Stimulated activated naive CD4-positive, alpha-beta T cell (primary cell): ENCODE measurements at regions not wholly inside any gene's neighbourhood (a gene's known extent, or its start where the extent isn't known, plus 50 kb on each side); places are given as distances from the start of the nearest gene placed in this dataset.
"Not testable (repeated sequence)": the region's sequence is repeated elsewhere in the genome, so short reads cannot be mapped to it uniquely, and the experiment has no call there.

Experiments used
- DNase-seq, 6 experiments: peaks; one replicate each; lab custom pipeline; 2025; lab: John Stamatoyannopoulos, UW

DNA sequence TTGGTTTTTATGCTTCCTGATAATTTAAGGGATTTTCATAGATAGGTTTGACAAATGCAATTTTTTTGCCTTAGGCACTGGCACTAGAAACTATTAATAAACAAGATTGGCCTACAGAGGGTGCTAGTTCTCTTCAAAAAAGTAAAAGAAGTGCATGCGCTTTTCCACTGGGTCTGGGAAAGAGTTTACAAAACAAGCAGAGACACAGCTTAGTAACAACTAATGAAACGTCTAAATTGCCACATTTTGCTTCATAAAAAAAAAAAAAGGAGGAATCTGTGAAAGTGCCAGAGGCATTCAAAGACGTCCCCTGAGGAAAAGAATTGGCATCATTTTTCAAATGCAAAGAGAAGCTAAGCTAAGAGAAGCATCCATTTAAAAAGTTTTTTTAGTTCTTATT is 58.3 kb upstream of the EEA1 start:
- DNase-seq = peak in 3 of 6 experiments; percentile 33 to 64 (median 57)

DNA sequence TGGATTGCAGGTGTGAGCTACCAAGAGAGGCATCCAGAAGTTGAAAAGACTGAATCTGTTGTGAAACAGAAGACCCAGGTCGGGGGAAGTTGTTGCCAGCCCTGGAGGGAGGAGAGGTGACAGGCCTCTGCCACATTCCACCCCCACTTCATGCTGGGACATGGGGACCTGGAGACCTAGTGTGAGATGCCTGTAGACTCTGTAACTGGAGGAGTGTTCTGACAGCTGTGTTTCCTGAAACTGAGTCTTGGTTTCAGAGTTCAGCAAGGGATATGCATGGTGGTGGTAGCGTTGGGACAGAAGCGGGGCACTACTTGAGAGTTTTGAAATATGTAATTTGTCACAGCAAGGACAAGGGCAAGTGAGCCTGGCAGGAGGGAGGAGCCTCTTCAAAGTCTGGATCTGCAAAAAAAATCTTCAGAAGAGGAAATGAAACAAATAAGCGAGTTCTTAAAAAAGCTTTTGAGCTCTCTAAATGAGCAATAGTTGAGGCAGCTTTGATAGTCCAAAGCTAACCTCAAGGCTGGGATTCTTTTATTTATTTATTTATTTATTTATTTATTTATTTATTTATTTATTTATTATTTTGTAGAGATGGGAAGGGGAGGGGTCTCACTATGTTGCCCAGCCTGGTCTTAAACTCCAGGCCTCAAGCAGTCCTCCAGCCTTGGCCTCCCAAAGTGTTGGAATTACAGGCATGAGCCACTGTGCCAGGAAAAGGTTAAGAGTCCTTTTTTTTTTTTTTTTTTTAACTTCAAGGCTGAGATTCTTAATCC is 58.9 kb upstream of the EEA1 start:
- DNase-seq = peak in 2 of 6 experiments; percentile 23 to 38

DNA sequence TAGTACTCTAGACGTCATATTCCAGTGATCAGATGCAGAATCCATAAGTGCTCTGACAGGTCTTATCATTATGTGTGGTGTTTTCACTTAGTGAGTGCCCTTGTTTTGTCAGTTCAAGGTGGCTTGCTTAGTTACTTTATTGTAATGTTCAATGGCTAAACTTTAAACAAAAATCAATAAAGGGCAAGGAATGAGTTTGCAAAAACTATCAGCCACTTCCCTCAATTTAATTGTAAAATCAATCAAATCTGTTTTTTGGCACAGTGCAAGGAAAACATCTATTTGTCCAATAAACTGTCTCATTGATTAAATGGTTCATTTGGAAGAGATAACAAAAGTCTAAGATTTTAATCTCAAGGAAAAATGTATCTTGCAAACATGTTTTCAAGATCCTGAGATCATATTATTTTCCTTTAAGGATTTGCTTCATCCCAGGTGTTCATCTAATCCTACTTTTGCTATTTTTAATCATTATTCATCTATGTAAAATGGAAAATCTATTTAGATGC is 59.6 kb upstream of the EEA1 start:
- no peak for DNase-seq

DNA sequence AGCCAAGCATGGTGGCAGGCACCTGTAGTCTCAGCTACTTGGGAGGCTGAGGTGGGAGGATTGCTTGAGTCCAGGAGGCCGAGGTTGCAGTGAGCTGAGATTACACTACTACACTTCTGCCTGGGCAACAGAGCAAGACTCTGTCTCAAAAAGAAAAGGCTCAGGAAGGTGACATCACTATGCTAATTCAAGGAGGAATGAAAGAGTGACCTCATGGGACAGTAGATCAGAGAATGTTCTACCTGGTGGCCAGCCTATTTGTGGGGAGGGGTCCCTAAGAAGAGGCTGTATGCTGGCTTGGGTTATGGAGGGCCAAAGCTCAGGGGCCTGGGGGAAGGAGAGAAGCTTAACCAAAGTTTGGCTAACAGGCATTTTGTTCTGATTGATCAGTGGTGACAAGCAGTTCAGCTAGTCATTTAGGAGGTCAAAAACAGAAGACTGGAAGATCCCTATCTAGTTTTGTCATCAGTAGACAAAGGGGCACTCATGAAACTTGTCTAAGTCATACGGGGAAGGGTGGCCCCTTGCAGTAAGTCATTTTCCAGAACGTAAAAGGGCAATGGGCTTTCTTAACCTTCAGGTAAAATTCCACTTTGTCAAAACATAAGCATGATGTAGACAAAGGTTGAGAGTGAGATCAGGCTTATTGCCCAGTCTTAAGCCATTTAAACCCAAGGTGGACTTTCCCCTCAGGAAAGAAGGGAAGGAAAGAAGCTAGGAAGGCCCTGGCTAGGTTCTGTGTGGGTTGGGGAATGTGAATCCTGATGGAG is 60.8 kb upstream of the EEA1 start:
- no peak for DNase-seq

DNA sequence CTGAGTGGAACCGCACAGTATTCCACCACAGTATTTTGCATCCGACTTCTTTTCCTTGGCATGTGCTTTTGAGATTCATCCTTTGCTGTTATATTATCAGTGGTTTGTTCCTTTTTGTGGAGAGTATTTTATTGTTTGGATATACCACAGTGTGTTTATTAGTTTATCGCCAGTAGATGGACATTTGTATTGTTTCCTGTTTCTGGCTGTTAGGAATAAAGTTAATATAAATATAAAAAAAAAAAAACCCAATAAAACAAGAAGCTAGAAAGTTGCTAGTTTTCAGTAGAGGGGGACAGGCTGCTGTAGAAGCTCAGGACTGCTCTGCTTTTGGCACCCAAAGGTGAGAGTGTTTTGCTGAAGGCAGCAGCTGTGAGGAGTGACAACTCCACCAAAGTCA is 62.0 kb upstream of the EEA1 start:
- no peak for DNase-seq

DNA sequence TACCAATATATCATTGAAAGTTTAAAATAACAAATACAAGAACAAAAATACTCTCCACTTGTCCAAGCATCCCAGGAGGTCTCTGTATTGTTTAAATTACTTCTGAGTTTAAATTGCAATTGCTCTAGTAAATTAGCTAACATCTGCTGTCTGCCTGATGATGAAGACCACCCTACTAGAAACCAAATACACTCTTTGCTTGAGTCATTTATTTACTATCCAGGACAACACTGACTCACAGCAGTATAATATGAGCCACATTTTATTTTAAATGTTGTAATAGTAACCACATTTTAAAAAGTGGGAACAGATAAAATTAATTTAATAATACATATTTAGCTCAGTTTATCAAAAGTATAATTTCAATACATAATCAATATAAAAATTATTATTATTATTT is 62.9 kb upstream of the EEA1 start:
- DNase-seq = no peak

DNA sequence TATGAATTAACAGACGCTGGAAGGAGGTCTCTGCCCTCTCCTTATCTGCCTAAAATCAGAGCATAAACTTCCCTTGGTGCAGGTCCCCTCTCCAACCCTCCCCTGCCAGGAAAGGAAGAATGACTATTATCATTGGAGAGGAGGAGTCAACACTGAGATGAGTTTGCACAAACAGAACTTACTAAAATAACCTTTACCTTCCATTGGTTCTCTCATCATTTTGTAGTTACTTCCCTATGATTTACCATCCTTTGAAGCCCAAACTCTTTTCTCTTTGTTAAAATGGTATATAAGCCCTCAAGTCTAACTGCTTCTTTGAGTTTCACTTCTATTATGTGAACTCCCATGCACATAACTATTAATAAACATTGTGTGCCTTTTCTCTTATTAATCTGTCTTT is 64.2 kb upstream of the EEA1 start:
- no peak for DNase-seq

DNA sequence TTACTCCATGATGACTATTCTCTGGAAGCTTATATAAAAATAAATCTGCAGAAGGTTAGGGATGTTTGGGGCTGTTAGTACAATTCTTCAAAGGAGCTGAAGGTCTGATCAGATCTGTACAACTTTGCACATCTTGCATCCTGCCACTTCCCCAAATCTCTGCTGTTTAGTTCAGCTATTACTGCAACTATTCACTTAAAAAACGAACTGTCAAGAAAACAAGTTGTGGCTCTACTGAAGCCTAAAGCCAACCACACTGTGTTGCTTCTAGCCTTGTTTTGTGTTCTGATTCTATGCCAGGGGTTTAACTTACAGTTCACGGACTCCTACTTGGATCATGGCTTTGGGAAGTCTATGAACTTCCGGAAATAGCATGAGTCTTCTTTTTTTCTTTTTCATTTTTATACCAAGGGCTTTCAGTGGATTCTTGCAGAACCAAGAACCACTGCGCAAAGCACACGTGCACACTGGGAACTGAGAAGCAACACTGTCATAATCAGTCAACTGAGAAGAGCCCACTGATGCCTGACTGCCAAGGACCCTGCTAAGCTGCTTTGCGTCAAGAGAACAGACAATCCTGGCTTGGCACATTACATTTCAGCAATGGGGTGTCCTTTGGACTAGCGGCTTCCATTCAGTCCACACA is 66.3 kb upstream of the EEA1 start:
- no peak for DNase-seq

DNA sequence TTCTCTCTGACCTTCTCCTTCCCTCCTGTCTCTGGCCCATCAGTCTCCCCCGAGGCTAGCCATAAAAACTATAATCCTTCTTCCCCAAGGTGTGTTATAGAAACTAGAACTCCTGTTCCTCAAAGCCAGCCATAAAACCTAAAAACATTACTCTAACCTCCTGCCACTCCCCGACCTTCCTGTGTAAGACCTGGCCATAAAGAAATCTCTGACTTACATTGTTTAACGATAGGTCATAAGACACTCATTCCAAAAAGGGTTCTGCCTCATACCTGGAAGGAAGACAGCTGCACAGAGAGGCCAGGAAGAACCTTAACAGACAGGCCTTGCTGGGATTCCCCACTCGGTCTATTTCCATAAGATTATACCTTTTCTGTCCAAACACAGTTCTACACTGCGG is 70.9 kb upstream of the EEA1 start:
- no peak for DNase-seq

DNA sequence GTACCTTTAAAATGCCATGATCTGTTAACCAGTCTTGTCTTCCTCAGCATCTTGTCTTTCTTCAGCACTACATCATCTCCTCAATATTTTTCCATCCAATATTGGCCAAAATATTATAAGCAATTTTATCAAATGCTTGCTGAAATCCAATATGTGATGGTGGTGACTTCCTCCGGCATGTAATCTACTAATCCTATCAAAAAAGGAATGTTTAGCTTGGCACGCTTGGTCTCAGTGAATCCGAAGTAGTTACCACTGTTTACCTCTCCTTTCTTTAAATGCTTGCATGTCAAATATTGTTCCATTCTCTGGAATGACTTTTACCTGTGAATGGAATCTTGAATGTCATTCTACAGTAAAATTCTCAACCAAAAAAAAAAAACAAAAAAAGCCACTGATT is 72.3 kb upstream of the EEA1 start:
- no peak for DNase-seq

DNA sequence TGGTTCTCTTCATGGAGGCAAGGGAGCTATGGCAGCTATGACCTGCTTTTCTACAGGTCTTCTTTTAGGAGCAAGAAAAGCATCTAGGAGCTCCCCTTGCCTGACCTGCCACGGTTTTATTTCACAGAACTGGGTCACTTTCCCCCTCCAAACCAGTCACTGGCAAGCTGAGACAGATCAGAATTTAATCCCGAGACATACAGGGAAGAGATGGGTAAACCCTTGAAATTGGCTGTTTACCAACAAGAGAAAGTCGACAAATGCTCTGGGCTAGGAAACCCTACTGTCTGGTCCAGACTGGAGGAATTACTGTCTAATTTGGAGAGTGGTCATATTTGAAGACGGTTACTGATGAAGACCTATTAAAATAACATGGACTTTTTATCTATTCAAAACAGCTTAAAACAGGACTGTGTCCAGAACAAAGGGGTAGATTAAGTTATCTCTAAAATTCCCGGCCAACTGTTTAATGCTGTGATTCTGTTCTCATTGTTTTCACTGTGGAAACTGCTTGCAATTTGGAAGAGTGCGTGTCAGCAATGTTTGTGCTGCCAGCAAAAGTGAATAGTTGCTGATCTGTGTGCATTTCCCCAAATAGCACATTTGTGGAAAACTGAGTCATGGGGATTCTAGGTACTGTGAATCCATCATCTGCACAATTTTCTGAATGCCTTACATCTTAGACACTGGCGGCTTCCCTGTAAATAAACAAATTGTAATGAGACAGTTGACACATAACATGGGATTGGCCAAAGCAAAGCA is 73.4 kb upstream of the EEA1 start:
- no peak for DNase-seq

DNA sequence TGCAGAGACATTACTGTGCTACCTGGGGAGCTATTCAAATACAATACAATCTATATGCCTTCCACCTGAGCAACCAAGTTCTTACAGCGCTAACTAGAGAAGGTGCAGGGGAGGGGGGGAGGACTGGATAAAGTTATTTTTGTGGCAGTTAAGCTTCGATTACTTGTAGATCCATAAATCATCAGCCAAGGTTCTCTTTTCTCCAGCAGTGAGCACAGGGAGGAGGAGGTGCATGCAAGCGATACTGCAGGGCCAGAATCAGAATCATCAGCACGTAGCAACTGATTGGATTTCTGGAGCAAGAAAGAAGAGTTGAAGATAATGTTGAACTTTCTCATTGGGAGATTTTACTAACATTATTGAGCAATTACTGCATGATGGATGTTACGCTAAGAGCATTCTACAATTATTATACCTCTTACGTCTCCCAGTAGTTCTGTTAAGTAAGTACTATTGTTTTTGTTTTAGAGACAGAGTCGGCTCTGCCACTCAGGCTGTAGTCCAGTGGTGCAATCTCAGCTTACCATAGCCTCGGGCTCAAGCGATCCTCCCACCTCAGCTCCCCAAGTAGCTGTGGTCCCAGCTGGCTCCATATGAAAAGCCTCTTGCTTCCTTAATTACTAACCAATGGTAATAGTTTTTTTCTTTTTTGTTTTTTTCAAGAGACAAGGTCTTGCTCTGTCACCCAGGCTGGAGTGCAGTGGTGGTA is 74.6 kb upstream of the EEA1 start:
- no peak for DNase-seq

DNA sequence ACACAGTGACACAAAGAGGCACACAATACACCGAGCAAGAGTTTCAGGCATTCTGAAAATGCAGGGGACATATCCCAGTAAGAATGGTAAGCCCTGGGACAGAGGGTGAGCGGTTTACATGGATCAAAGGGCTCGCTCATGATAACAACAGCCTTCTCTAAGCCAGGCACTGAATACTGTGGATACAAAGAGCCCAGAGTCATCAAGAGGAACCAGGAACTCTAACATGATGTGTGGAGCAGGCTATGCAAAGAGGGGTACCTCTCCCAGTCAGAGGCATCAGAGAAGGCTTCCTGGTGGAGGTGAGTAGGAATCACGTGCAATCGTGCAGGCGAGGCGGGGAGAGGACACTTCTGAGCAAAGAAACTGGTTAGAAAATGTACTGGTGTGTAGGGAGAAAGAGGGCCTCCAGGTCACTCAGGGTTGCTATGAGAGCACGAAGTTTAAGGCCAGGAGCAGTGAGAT is 76.9 kb upstream of the EEA1 start:
- no peak for DNase-seq

DNA sequence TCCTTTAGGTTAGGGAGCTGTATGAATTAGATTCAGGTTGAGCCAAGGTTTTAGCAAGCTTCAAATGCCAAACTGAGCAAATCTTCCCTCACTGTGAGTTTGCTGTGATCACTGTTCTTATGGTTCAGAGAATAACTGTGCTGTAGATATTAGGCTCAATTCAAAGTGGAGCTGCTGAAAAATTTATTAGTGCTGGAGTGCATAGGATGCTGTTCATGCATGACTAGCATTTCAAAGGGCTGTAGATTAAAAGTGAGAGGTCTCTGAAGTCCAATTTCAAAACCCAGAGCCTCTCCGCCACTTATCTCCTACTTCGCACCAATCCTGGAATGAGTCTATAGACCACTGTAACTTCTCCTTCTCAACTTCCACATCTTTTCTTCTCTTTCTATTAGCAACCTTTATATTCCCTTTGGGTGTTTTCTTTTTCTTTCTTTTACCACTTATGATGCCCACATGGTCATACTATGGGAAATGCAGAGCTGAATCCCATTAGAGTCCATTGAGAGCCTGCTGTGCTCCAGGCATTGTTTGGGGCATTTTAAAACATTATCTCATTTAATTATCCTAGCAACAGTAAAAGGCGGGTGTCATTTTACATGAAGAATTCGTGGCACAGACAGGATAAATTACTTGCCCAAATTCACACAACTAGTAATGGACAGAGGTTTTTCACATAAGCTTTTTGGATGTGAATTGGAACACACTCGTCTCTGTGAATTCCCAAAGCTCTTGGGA is 77.5 kb upstream of the EEA1 start:
- no peak for DNase-seq

DNA sequence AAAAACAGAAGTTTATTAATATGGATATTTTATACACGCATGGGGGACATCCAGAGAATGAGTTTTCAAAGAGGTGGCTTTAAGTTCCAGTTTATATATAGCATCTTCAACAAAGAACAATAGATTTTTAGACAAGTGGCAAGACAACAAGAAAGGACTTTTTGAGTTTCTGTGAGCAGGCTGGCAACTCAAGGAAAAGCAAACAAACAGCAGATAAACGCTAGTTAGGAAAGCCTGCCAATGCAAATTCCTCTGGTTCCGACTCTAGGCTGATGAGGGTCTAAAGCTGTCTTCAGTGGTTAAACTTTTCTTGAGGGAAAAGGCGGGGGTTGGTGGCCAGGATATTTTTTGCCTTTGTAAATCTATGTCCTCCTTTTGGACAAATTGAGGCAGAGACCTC is 78.4 kb upstream of the EEA1 start:
- no peak for DNase-seq

DNA sequence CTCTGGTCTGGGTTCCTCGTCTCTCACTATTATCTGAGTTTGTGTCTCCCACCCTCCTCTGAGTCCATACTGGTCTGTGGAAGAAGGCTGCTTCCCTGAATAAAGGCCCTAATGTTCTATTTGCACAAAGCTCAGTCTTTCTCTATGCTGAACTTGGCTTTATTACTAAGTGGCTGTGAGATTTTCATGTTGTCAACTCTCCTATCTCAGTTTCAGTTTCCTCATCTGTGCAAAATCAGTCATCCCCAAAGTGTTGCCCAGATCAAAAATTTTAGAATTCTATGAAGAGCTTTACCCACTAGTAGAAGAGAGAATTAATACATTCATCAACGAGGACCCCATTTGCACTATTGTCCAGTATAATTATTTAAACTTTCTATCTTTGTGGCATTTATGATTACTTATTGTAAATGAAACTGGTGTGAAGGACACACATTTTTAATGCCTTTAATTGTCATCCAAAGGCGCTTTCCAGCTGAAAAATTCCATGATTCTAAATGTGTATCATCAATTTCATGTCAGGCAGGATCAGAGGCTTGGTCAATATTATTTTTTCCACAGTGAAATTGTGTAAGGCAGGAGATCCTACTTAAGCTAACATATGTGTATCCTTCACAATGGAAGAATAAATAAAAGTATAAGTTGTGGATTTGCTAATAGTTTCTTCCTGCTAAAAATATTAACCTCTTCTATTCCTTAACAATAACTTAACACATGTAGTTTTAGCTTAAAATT is 79.1 kb upstream of the EEA1 start:
- DNase-seq = no peak

DNA sequence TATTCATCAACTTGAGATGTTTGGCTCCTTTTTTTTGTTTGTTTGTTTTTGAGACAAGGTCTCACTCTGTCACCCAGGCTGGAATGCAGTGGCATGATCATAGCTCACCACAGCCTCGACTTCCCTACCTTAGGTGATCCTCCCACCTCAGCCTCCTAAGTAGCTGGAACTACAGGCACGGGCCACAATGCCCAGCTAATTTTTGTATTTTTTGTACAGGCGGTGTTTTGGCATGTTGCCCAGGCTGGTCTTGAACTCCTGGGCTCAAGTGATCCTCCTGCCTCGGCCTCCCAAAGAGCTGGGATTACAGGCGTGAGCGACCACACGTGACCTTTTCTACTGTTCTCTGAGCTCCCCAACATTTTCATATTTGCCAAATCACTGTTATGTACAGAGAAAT is 79.8 kb upstream of the EEA1 start:
- DNase-seq = not testable (repeated sequence)

DNA sequence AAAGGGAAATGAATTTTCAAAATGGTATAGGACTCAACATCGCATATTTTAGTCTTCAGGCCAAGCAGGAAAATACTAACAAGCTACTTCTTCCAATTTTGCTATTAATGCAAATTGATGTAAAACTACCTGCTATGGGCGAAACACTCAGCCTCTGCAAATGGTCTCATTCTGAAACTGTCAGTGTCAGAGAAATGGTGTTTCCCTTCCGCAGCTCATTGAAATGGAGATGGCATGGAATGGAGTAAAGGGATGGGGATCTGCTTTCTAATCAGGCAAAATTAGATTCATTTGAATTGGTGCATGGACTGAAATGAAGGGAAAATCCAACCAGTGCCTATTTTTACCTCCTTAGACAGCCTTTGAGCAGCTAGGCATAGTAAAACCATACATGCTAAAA is 80.4 kb upstream of the EEA1 start:
- no peak for DNase-seq

DNA sequence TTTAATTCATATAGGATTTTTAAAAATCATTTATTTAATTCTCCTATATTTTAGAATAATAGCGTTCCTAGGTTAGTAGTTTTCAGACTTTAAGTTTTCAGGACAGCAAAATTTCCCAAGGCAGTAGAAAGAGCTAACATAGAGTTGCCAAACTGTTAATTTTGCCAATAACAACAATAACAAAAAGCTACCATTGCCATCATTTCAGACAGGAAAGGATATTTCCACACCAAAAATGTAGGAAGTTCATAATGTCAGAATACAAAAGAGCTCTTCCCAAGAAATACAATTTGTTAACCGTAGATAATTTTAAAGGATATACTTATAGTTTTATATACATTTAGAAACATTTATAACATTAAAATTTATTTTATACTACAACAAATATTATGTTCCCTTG is 81.4 kb upstream of the EEA1 start:
- DNase-seq = no peak

DNA sequence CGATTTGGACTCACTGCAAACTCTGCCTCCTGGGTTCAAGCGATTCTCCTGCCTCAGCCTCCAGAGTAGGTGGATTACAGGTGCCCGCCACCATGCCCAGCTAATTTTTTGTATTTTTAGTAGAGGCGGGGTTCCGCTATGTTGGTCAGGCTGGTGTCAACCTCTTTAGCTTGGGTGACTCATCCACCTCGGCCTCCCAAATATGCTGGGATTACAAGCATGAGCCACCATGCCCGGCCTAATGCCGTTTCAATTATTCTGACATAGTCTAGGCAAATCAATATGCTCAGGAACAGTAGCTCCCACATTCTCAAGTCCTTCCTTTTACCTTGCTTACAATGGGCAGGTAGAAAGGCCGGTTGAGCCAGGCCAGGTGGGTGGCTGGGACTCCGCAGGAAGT is 82.0 kb upstream of the EEA1 start:
- DNase-seq = no peak
